ENCODE measurements at regions not wholly inside any gene's neighbourhood (a gene's known extent, or its start where the extent isn't known, plus 50 kb on each side); places are given as distances from the start of the nearest gene placed in this dataset.

DNA sequence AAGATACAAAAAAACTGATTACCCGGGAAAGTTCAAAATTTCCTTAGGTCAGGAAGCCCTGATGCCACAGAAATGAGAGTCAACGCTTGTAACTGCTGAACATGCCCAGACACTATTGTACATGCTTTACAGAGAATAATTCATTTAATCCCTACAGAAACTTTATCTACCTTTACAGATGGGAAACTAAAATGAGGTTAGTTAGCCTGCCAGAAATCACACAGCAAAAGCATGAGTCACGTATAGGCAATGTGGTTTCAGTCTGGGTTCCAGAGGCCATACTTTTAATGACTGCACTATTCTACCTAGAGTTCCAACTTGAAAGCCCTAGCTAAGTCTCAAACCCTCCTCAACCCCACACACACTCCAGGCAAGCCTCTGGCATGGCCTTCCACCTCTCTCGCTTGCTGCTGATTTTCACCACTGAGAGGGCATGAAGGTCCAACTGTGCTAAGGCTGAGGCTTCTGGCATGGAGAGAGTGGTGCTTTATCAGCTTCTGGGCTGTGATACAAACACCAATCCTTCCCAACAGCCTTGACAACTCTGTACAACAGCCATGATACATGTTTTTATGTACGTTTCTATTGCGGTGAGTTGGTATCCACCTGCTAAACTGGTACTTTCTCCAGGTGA is 1011.2 kb upstream of the GHITM start:
- Mint-ChIP-seq H3K27me3 (ENCODE audit: low read depth, poor library complexity) (peaks cover 5% of the 10 kb centered on the region), H3K4me3 (no peak overlapping the region), H3K27ac (no peak overlapping the region), H3K9me3 (peaks cover 12% of the 10 kb centered on the region), H3K36me3 (ENCODE audit: low read depth) (no peaks in the 10 kb centered on the region), H3K4me1 (no peaks in the 10 kb centered on the region)
- no peak for TF ChIP-seq CTCF (IDR thresholded peaks at IDR 0.05)
- no peak for DNase-seq

DNA sequence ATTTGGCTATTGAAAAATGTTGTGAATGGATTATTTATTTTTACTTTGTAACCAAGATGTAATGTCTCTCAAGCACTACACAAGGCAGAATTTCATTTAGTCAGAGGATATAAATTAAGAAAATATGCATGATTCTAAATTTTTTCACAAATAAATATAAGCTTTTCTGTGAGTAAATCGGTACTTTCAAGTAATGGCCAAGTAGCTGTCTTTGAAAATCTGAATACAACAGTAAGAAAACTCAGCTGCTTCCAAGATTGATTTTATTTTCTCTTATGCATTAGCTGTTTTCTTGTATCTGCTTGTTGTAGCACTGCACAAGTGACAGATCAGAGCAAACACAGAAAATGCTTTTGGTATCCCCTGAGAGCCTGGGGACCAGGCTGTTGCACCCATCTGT is 998.5 kb upstream of the GHITM start:
- no peak overlapping the region for H3K4me3 Mint-ChIP-seq
- TF ChIP-seq CTCF (IDR thresholded peaks at IDR 0.05): no peak
- H3K27ac Mint-ChIP-seq: no peak overlapping the region
- H3K9me3 Mint-ChIP-seq: no peaks in the 10 kb centered on the region
- no peaks in the 10 kb centered on the region for H3K36me3 Mint-ChIP-seq (ENCODE audit: low read depth)
- H3K4me1 Mint-ChIP-seq: no peaks in the 10 kb centered on the region
- H3K27me3 Mint-ChIP-seq (ENCODE audit: low read depth, poor library complexity): no peaks in the 10 kb centered on the region
- no peak for DNase-seq

GRCh38 chr10:83142074-83142563 is 997.2 kb upstream of the GHITM start:
- TF ChIP-seq CTCF (IDR thresholded peaks at IDR 0.05): no peak
- no peaks in the 10 kb centered on the region for H3K36me3 Mint-ChIP-seq (ENCODE audit: low read depth)
- H3K27me3 Mint-ChIP-seq (ENCODE audit: low read depth, poor library complexity): no peaks in the 10 kb centered on the region
- H3K4me1 Mint-ChIP-seq: no peaks in the 10 kb centered on the region
- H3K27ac Mint-ChIP-seq: peak overlapping the region; percentile 77
- H3K9me3 Mint-ChIP-seq: no peaks in the 10 kb centered on the region
- H3K4me3 Mint-ChIP-seq: no peak overlapping the region
- DNase-seq: no peak

DNA sequence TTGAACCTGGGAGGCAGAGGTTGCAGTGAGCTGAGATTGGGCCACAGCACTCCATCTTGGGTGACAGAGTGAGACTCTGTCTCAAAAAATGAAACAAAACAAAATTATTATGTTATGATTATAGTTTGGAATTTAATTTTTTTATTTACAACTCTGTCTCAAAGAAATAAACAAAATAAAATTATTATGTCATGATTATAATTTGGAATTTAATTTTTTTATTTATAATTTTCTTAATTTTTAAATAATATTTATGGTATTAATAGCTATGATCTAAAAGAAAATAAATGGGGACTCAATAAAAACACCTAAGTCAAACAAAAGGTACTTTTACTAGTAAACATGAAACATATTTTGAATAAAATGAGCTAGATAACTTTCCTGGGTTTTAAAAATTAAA is 994.8 kb upstream of the GHITM start:
- H3K4me1 Mint-ChIP-seq: no peaks in the 10 kb centered on the region
- H3K4me3 Mint-ChIP-seq: no peak overlapping the region
- no peak overlapping the region for H3K27ac Mint-ChIP-seq
- no peaks in the 10 kb centered on the region for H3K9me3 Mint-ChIP-seq
- no peak for DNase-seq
- H3K27me3 Mint-ChIP-seq (ENCODE audit: low read depth, poor library complexity): no peaks in the 10 kb centered on the region
- H3K36me3 Mint-ChIP-seq (ENCODE audit: low read depth): no peaks in the 10 kb centered on the region
- no peak for TF ChIP-seq CTCF (IDR thresholded peaks at IDR 0.05)

DNA sequence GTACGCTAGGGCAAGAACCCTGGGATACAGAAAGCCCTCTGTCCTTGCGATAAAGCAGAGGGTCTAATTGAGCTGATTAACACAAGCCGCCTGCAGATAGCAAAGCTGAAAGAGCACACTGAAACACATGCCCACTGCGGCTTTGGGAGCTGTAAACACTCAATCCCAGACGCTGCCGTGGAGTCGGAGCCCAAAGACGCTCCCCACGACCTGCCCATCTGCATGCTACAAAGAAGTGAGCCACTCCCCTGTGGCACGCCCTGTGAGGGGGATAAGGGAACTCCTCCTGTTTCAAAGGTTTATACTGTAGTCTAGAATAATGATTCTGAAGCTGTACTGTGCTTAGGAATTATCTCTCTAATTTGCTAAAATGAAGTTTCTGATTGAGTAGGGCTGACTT is 985.6 kb upstream of the GHITM start:
- peaks cover 3% of the 10 kb centered on the region for H3K27me3 Mint-ChIP-seq (ENCODE audit: low read depth, poor library complexity)
- DNase-seq: no peak

More for the DNA sequence above, 985.6 kb upstream of the GHITM start:
- Mint-ChIP-seq H3K9me3 (no peaks in the 10 kb centered on the region), H3K27ac (no peak overlapping the region), H3K36me3 (ENCODE audit: low read depth) (no peaks in the 10 kb centered on the region), H3K4me1 (no peaks in the 10 kb centered on the region), H3K4me3 (no peak overlapping the region)
- no peak for TF ChIP-seq CTCF (IDR thresholded peaks at IDR 0.05)
